GM12878 (cell line): ENCODE measurements at regions not wholly inside any gene's neighbourhood (a gene's known extent, or its start where the extent isn't known, plus 50 kb on each side); places are given as distances from the start of the nearest gene placed in this dataset.

Source experiments
- CTCF ChIP-seq, 3 experiments: IDR thresholded peaks in 2 of 3; conservative IDR thresholded peaks in 1 of 3; 2 replicates each; pipeline ENCODE4 v1.5.1; 2011; ENCODE audit warnings: low read depth in 3 of 3, low read length in 3 of 3, mild to moderate bottlenecking in 3 of 3, control low read depth in 2 of 3, moderate library complexity in 2 of 3, inconsistent platforms in 1 of 3, mixed read lengths in 1 of 3; ENCODE audit not compliant: control insufficient read depth in 2 of 3, insufficient read depth in 1 of 3; ENCODE audit errors: extremely low read depth in 1 of 3
- ETV6 ChIP-seq, 2 experiments: fragments of 450-650 bp in 1 of 2; IDR thresholded peaks in 1 of 2; conservative IDR thresholded peaks in 1 of 2; 2 replicates each; pipeline ENCODE4 v1.6.1; 2014; ENCODE audit warnings: antibody characterized with exemption in 1 of 2, borderline replicate concordance in 1 of 2, low read depth in 1 of 2, mild to moderate bottlenecking in 1 of 2, moderate library complexity in 1 of 2
- EZH2 ChIP-seq: IDR thresholded peaks from 2 replicates; pipeline ENCODE4 v1.6.1; 2012; ENCODE audit warnings: low read depth, mild to moderate bottlenecking, control low read depth, inconsistent platforms, low read length, borderline replicate concordance; ENCODE audit not compliant: control insufficient read depth
- MEF2A ChIP-seq: IDR thresholded peaks from 2 replicates; pipeline ENCODE4 v1.6.1; 2011; ENCODE audit warnings: low read depth, mild to moderate bottlenecking, low read length, moderate library complexity; ENCODE audit not compliant: insufficient read depth
- MXI1 ChIP-seq: fragments of 150-350 bp; IDR thresholded peaks from 2 replicates; pipeline ENCODE4 v1.6.1; 2011; ENCODE audit warnings: low read depth, mild to moderate bottlenecking, inconsistent platforms, low read length, improper control_type of control experiment
- RFX5 ChIP-seq: IDR thresholded peaks from 2 replicates; pipeline ENCODE4 v1.6.1; 2011; ENCODE audit warnings: low read depth, low read length, improper control_type of control experiment
- SMAD1 ChIP-seq: fragments of 450-650 bp; IDR thresholded peaks from 2 replicates; pipeline ENCODE4 v1.6.1; 2018; ENCODE audit warnings: mild to moderate bottlenecking, low read depth; ENCODE audit not compliant: partially characterized antibody
- SPI1 ChIP-seq: IDR thresholded peaks from 2 replicates; pipeline ENCODE4 v1.6.1; 2011; ENCODE audit warnings: low read depth, mild to moderate bottlenecking, low read length, moderate library complexity, borderline replicate concordance; ENCODE audit not compliant: insufficient read depth
- USF2 ChIP-seq: IDR thresholded peaks from 2 replicates; pipeline ENCODE4 v1.6.1; 2011; ENCODE audit warnings: low read depth, low read length, improper control_type of control experiment, borderline replicate concordance

- TF ChIP-seq MXI1, result no peak
- TF ChIP-seq MEF2A, result no peak
- no peak for TF ChIP-seq SPI1
- no peak for TF ChIP-seq ETV6 (conservative IDR thresholded peaks at IDR 0.05 in 1 of 2, IDR thresholded peaks at IDR 0.05 in 1 of 2; ENCODE audit: borderline replicate concordance in 1 of 2, low read depth in 1 of 2)
- TF ChIP-seq RFX5, result no peak
- no peak for TF ChIP-seq SMAD1
- TF ChIP-seq EZH2, result no peak
- TF ChIP-seq CTCF (IDR thresholded peaks at IDR 0.05 in 2 of 3, conservative IDR thresholded peaks at IDR 0.05 in 1 of 3; ENCODE audit: control insufficient read depth in 2 of 3, extremely low read depth in 1 of 3, insufficient read depth in 1 of 3, low read depth in 3 of 3, low read length in 3 of 3), result no peak
- TF ChIP-seq USF2, result no peak
Observed at GRCh38 chrX:44784241-44784640, 59.6 kb upstream of the DUSP21 start.
